WERI-Rb-1 (cell line): ENCODE measurements at regions not wholly inside any gene's neighbourhood (a gene's known extent, or its start where the extent isn't known, plus 50 kb on each side); places are given as distances from the start of the nearest gene placed in this dataset.
"Not testable (repeated sequence)": the region's sequence is repeated elsewhere in the genome, so short reads cannot be mapped to it uniquely, and the experiment has no call there.

Source experiments
- DNase-seq: peaks from one replicate; pipeline ENCODE4 v3.0.0-alpha.2; 2020
- H3K27ac ChIP-seq: fragments of 250-450 bp; sonication (Bioruptor Pico); 2 replicates; pipeline ENCODE4 v1.5.1; 2020; ENCODE audit warnings: mild to moderate bottlenecking, moderate library complexity
- H3K27me3 ChIP-seq: fragments of 250-450 bp; sonication (Bioruptor Pico); 2 replicates; pipeline ENCODE4 v1.5.1; 2021; ENCODE audit warnings: mild to moderate bottlenecking, low read depth, moderate library complexity; ENCODE audit not compliant: insufficient read depth, severe bottlenecking
- H3K36me3 ChIP-seq: fragments of 250-450 bp; sonication (Bioruptor Pico); 2 replicates; pipeline ENCODE4 v1.5.1; 2020; ENCODE audit warnings: mild to moderate bottlenecking, moderate library complexity
- H3K4me3 ChIP-seq: 2 replicates; pipeline ENCODE4 v1.5.1; 2011; ENCODE audit warnings: low read depth, mild to moderate bottlenecking, control low read depth, low read length
- H3K9me3 ChIP-seq: fragments of 250-450 bp; sonication (Bioruptor Pico); 2 replicates; pipeline ENCODE4 v1.5.1; 2021; ENCODE audit warnings: mild to moderate bottlenecking, moderate library complexity; ENCODE audit not compliant: severe bottlenecking
- CTCF ChIP-seq: IDR thresholded peaks from 2 replicates; pipeline ENCODE4 v1.5.1; 2011; ENCODE audit warnings: low read depth, mild to moderate bottlenecking, control low read depth, inconsistent platforms, low read length

- H3K27me3 ChIP-seq, result no peaks in the 10 kb centered on the region
- no peak overlapping the region for H3K27ac ChIP-seq
- no peaks in the 10 kb centered on the region for H3K36me3 ChIP-seq
- H3K9me3 ChIP-seq, result no peaks in the 10 kb centered on the region
- TF ChIP-seq CTCF, result 0 out of 2 replicates have a peak, but pooled peaks have one; percentile 5
- DNase-seq, result no peak
- H3K4me3 ChIP-seq, result no peak overlapping the region
These were observed 641.6 kb downstream of the SUCLG1 start for GRCh38 chr2:83817511-83817910.

DNA sequence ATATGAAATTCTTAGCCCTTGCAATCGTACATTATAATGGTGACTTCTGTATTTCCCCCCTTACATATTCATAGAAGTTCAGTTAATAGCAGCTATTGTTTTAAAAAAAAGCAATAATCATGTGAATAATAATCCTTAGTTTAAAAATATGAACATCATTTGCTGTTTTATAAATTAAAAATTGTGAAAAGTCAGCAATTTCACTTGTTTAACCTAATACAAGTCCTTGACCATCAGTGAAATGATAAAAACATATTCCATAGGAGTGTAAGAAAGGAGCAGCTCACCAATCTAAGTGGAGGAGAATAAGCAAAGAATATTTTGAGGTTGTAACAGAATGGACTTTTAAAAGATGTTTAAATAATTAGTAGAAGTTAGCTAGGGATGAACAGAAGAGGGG lies 650.2 kb downstream of the SUCLG1 start:
- H3K27me3 ChIP-seq, result no peaks in the 10 kb centered on the region
- no peak for DNase-seq
- no peaks in the 10 kb centered on the region for H3K9me3 ChIP-seq
- H3K27ac ChIP-seq, result no peak overlapping the region
- no peaks in the 10 kb centered on the region for H3K36me3 ChIP-seq
- no peak overlapping the region for H3K4me3 ChIP-seq
- TF ChIP-seq CTCF, result no peak

DNA sequence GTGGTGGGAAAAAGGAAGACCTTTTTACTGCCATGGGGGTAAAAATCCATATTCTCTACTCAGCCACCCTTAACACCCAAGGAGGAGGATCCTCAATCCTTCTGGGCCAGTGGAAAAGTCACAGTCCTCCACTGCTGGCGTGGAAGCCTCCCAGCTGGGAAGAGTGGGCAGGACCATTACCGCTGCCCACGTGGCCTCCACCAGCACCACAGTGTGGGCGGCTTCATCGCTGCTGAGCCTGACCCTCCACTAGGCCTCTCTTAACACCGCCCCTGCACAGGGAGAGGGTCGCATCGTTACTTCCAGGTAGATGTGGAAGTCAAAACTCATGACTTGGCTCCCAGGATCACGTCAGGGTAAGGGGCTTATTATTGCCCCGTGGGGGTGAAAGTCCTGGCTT lies 656.5 kb downstream of the SUCLG1 start:
- no peaks in the 10 kb centered on the region for H3K9me3 ChIP-seq
- H3K4me3 ChIP-seq, result no peak overlapping the region
- TF ChIP-seq CTCF, result no peak
- H3K27ac ChIP-seq, result no peak overlapping the region
- no peaks in the 10 kb centered on the region for H3K36me3 ChIP-seq
- no peaks in the 10 kb centered on the region for H3K27me3 ChIP-seq
- no peak for DNase-seq

GRCh38 chr2:83795777-83796176 lies 663.3 kb downstream of the SUCLG1 start:
- Histone ChIP-seq H3K9me3 (no peaks in the 10 kb centered on the region), H3K27ac (no peak overlapping the region), H3K27me3 (no peaks in the 10 kb centered on the region), H3K36me3 (no peaks in the 10 kb centered on the region), H3K4me3 (no peak overlapping the region)
- TF ChIP-seq CTCF, result no peak
- DNase-seq, result no peak

GRCh38 chr2:83790467-83790866 lies 668.6 kb downstream of the SUCLG1 start:
- H3K9me3 ChIP-seq, H3K27me3 ChIP-seq, DNase-seq, H3K4me3 ChIP-seq, H3K36me3 ChIP-seq, H3K27ac ChIP-seq: not testable (repeated sequence)

DNA sequence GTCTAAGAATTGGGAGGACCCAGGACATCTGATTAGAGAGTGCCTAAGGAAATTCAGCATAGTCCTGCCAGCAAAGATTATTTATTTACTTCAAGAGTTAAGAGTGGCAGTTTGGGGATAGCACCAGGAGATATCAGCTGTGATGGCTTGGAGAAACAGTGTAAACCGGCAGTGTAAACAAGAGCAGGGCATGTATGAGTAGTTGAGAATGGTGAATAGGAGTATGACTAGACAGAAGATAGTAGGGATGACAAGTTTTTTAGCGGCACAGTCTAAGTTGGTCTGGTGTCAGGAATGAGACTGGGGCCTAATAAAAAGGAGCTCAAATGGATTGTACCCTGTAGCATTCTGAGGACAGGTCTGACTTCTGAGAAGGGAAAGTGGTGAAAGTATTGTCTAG lies 669.4 kb downstream of the SUCLG1 start:
- not testable (repeated sequence) for H3K36me3 ChIP-seq, H3K9me3 ChIP-seq, H3K27ac ChIP-seq, DNase-seq, H3K27me3 ChIP-seq, H3K4me3 ChIP-seq

- not testable (repeated sequence) for DNase-seq, H3K27me3 ChIP-seq, H3K9me3 ChIP-seq, H3K27ac ChIP-seq, H3K4me3 ChIP-seq, H3K36me3 ChIP-seq
These were observed 670.0 kb downstream of the SUCLG1 start for GRCh38 chr2:83788938-83789566.
